ENCODE measurements at regions not wholly inside any gene's neighbourhood (a gene's known extent, or its start where the extent isn't known, plus 50 kb on each side); places are given as distances from the start of the nearest gene placed in this dataset.

DNA sequence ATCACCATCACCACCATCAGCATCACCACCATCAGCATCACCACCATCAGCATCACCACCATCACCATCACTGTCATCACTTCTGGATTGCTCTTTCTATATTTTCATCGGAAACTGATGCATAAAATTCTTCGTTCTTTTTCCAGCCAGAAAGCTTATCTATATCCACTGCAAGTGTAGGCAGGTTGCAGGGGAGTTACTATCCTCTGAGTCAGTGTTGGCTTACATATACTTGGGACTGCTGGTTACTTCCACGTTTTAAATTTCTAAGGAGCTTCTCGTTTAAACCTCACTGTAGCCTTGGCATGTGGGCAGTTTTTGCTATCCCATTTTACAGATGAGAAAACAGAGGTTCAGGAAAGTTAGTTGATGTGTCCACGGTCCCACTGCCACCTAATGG, 66.1 kb downstream of the FOXL3 start:
- intact Hi-C loops (cut with DNase I) = no loop called here
- Histone ChIP-seq H3K36me3 (no peaks in the 10 kb centered on the region), H3K9me3 (no peaks in the 10 kb centered on the region), H3K27me3 (replicated peaks; ENCODE audit: insufficient read depth) (no peaks in the 10 kb centered on the region), H3K4me3 (no peak overlapping the region), H3K4me1 (replicated peaks) (peaks cover 12% of the 10 kb centered on the region), H3K27ac (no peak overlapping the region)
- TF ChIP-seq POLR2A (IDR thresholded peaks at IDR 0.05) (no peak), POLR2AphosphoS5 (IDR thresholded peaks at IDR 0.05) (no peak)
- TF ChIP-seq, protein P1, sequence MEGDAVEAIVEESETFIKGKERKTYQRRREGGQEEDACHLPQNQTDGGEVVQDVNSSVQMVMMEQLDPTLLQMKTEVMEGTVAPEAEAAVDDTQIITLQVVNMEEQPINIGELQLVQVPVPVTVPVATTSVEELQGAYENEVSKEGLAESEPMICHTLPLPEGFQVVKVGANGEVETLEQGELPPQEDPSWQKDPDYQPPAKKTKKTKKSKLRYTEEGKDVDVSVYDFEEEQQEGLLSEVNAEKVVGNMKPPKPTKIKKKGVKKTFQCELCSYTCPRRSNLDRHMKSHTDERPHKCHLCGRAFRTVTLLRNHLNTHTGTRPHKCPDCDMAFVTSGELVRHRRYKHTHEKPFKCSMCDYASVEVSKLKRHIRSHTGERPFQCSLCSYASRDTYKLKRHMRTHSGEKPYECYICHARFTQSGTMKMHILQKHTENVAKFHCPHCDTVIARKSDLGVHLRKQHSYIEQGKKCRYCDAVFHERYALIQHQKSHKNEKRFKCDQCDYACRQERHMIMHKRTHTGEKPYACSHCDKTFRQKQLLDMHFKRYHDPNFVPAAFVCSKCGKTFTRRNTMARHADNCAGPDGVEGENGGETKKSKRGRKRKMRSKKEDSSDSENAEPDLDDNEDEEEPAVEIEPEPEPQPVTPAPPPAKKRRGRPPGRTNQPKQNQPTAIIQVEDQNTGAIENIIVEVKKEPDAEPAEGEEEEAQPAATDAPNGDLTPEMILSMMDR (IDR thresholded peaks at IDR 0.05) = no peak
- 61% methylated on average over 5 of the region's 5 CpGs for WGBS
- no peak for DNase-seq (ENCODE audit: low spot score)

GRCh38 chr7:356691-357462, 66.9 kb downstream of the FOXL3 start:
- Histone ChIP-seq H3K36me3 (no peaks in the 10 kb centered on the region), H3K27ac (peak overlapping the region; percentile 65 to 73), H3K9me3 (no peaks in the 10 kb centered on the region), H3K4me3 (no peak overlapping the region), H3K27me3 (replicated peaks; ENCODE audit: insufficient read depth) (no peaks in the 10 kb centered on the region), H3K4me1 (replicated peaks) (peaks cover 12% of the 10 kb centered on the region)
- WGBS = 71% methylated on average over 21 of the region's 24 CpGs
- intact Hi-C loops (cut with DNase I) = no loop called here
- DNase-seq (ENCODE audit: low spot score) = peak; percentile 54
- no peak for TF ChIP-seq POLR2AphosphoS5 (IDR thresholded peaks at IDR 0.05)
- no peak for TF ChIP-seq POLR2A (IDR thresholded peaks at IDR 0.05)
- TF ChIP-seq, protein P1 (IDR thresholded peaks at IDR 0.05) = no peak

- no peaks in the 10 kb centered on the region for H3K9me3 ChIP-seq
- peak; percentile 61 for DNase-seq (ENCODE audit: low spot score)
- H3K27me3 ChIP-seq (replicated peaks; ENCODE audit: insufficient read depth) = no peaks in the 10 kb centered on the region
- no peak overlapping the region for H3K4me3 ChIP-seq
- H3K4me1 ChIP-seq (replicated peaks) = peaks cover 12% of the 10 kb centered on the region
- H3K36me3 ChIP-seq = no peaks in the 10 kb centered on the region
- 51% methylated on average over 11 of the region's 12 CpGs for WGBS
- TF ChIP-seq POLR2A (IDR thresholded peaks at IDR 0.05) = no peak
- TF ChIP-seq POLR2AphosphoS5 (IDR thresholded peaks at IDR 0.05) = peak; percentile 87
- H3K27ac ChIP-seq = peak overlapping the region; percentile 65 to 73
- intact Hi-C loops (cut with DNase I) = no loop called here
These were observed 67.7 kb downstream of the FOXL3 start for GRCh38 chr7:357531-358209.

DNA sequence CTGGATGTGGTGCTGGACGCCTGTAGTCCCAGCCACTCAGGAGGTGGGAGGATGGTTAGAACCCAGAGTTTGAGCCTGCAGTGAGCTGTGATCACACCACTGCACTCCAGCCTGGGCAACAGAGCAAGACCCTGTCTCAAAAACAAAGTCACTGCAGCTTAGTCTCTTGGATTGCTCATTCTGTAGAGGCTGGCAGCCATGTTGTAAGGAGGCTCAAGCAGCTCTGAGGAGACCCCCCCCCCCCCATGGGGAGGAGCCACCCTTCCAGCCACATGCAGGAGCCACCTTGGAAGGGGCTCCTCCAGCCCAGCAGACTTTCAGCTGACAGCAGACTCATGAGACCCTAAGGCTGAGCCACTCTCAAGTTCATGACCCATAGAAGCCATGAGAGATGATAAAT, 68.4 kb downstream of the FOXL3 start:
- Histone ChIP-seq H3K27ac (peak overlapping the region in 1 of 2 donors; percentile 73), H3K4me3 (no peak overlapping the region), H3K9me3 (no peaks in the 10 kb centered on the region), H3K36me3 (no peaks in the 10 kb centered on the region), H3K27me3 (replicated peaks; ENCODE audit: insufficient read depth) (no peaks in the 10 kb centered on the region), H3K4me1 (replicated peaks) (peaks cover 12% of the 10 kb centered on the region)
- 100% methylated on average over 1 of the region's 1 CpG for WGBS
- DNase-seq (ENCODE audit: low spot score) = no peak
- intact Hi-C loops (cut with DNase I) = no loop called here
- TF ChIP-seq POLR2A (IDR thresholded peaks at IDR 0.05) (no peak), POLR2AphosphoS5 (IDR thresholded peaks at IDR 0.05) (no peak)
- TF ChIP-seq, protein P1 (IDR thresholded peaks at IDR 0.05) = no peak

DNA sequence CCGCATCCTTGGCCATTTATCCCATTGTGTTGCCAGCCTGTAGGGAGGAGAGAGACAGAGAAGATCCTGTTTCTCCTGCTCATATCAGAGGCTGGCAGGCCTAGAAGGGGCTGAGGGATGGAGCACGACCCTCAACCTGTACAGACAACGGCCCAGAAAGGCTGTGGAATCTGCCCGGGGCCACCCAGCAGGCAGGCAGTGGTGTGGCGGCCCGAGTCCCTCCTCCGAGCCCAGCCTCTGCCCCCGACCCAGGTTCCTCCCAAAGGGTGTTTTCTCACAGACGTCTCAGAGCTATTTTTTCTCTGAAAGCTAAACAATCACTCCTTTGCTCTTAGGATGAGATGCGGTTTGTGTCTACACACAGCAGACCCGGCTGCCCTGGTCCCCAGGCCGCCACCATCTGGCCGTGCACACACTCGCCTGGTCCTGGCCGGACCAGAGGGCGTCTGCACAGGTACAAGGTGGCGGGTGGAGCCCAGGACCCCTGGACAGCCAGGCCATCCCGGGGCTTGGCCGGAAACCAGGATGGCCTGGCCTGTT, 69.3 kb downstream of the FOXL3 start:
- TF ChIP-seq, protein P1 (IDR thresholded peaks at IDR 0.05) = no peak
- no peak for TF ChIP-seq POLR2AphosphoS5 (IDR thresholded peaks at IDR 0.05)
- no peak for TF ChIP-seq POLR2A (IDR thresholded peaks at IDR 0.05)
- 80% methylated on average over 19 of the region's 19 CpGs for WGBS
- H3K9me3 ChIP-seq = no peaks in the 10 kb centered on the region
- H3K27me3 ChIP-seq (replicated peaks; ENCODE audit: insufficient read depth) = no peaks in the 10 kb centered on the region
- no peaks in the 10 kb centered on the region for H3K36me3 ChIP-seq
- no peak overlapping the region for H3K4me3 ChIP-seq
- no peak for DNase-seq (ENCODE audit: low spot score)
- peaks cover 12% of the 10 kb centered on the region for H3K4me1 ChIP-seq (replicated peaks)
- H3K27ac ChIP-seq = no peak overlapping the region
- intact Hi-C loops (cut with DNase I) = no loop called here

All from prostate gland (tissue), 2 donors.